H9 (cell line): ENCODE measurements at regions not wholly inside any gene's neighbourhood (a gene's known extent, or its start where the extent isn't known, plus 50 kb on each side); places are given as distances from the start of the nearest gene placed in this dataset.

Experiments used
- DNase-seq: peaks from one replicate; pipeline ENCODE4 v3.0.0-alpha.2; 2017
- H2AFZ ChIP-seq: one replicate; pipeline ENCODE4 v1.6.1; 2013; ENCODE audit warnings: mild to moderate bottlenecking, low read length, control low read depth, moderate library complexity
- H2AK5ac ChIP-seq: 2 replicates; pipeline ENCODE4 v1.6.1; 2013; ENCODE audit warnings: low read length, control low read depth, mixed read lengths; ENCODE audit not compliant: insufficient read length
- H2BK120ac ChIP-seq: one replicate; pipeline ENCODE4 v1.6.1; 2013; ENCODE audit warnings: low read depth, mild to moderate bottlenecking, low read length, control low read depth, inconsistent platforms; ENCODE audit not compliant: poor library complexity, severe bottlenecking
- H2BK12ac ChIP-seq: 2 replicates; pipeline ENCODE4 v1.6.1; 2013; ENCODE audit warnings: low read length, control low read depth, mixed read lengths, low read depth; ENCODE audit not compliant: insufficient read length
- H2BK15ac ChIP-seq: 2 replicates; pipeline ENCODE4 v1.6.1; 2013; ENCODE audit warnings: low read depth, low read length, control low read depth
- H2BK20ac ChIP-seq: one replicate; pipeline ENCODE4 v1.6.1; 2013; ENCODE audit warnings: low read depth, mild to moderate bottlenecking, low read length, control low read depth, inconsistent platforms; ENCODE audit not compliant: poor library complexity, severe bottlenecking
- H2BK5ac ChIP-seq: 2 replicates; pipeline ENCODE4 v1.6.1; 2013; ENCODE audit warnings: low read length, control low read depth, mixed read lengths; ENCODE audit not compliant: insufficient read length
- H3K14ac ChIP-seq: 2 replicates; pipeline ENCODE4 v1.6.1; 2013; ENCODE audit warnings: low read length, control low read depth; ENCODE audit not compliant: insufficient read depth
- H3K18ac ChIP-seq: 2 replicates; pipeline ENCODE4 v1.6.1; 2013; ENCODE audit warnings: low read depth, mild to moderate bottlenecking, mixed read lengths, low read length, control low read depth; ENCODE audit not compliant: insufficient read length
- H3K23ac ChIP-seq: 2 replicates; pipeline ENCODE4 v1.6.1; 2013; ENCODE audit warnings: low read length, control low read depth, mixed read lengths, low read depth; ENCODE audit not compliant: insufficient read length
- H3K23me2 ChIP-seq: 2 replicates; pipeline ENCODE4 v1.6.1; 2013; ENCODE audit warnings: low read depth, mild to moderate bottlenecking, mixed read lengths, low read length, control low read depth; ENCODE audit not compliant: insufficient read length, poor library complexity, severe bottlenecking
- H3K27ac ChIP-seq: 2 replicates; pipeline ENCODE4 v1.5.1; 2013; ENCODE audit warnings: low read length, control low read depth, mixed read lengths, low read depth; ENCODE audit not compliant: insufficient read length
- H3K27me3 ChIP-seq: 2 replicates; pipeline ENCODE4 v1.6.1; 2013; ENCODE audit warnings: low read length, control low read depth, inconsistent platforms; ENCODE audit not compliant: insufficient read depth
- H3K4ac ChIP-seq: 2 replicates; pipeline ENCODE4 v1.6.1; 2013; ENCODE audit warnings: low read depth, mild to moderate bottlenecking, control low read depth, inconsistent platforms, low read length, moderate library complexity
- H3K4me1 ChIP-seq: 2 replicates; pipeline ENCODE4 v1.6.1; 2013; ENCODE audit warnings: low read length, control low read depth, inconsistent platforms; ENCODE audit not compliant: insufficient read depth
- H3K4me2 ChIP-seq: 2 replicates; pipeline ENCODE4 v1.6.1; 2013; ENCODE audit warnings: low read length, control low read depth, mixed read lengths; ENCODE audit not compliant: insufficient read length, insufficient read depth
- H3K56ac ChIP-seq: 2 replicates; pipeline ENCODE4 v1.6.1; 2013; ENCODE audit warnings: low read depth, mild to moderate bottlenecking, mixed read lengths, low read length, control low read depth; ENCODE audit not compliant: insufficient read length
- H3K79me1 ChIP-seq: 2 replicates; pipeline ENCODE4 v1.6.1; 2013; ENCODE audit warnings: low read depth, mild to moderate bottlenecking, moderate library complexity, low read length, control low read depth, inconsistent platforms; ENCODE audit not compliant: insufficient read depth, poor library complexity, severe bottlenecking
- H3K79me2 ChIP-seq: 2 replicates; pipeline ENCODE4 v1.6.1; 2013; ENCODE audit warnings: low read length, control low read depth, inconsistent platforms; ENCODE audit not compliant: insufficient read depth
- H3K9ac ChIP-seq: 2 replicates; pipeline ENCODE4 v1.6.1; 2013; ENCODE audit warnings: low read length, control low read depth, mixed read lengths; ENCODE audit not compliant: insufficient read length; ENCODE audit errors: extremely low read depth
- H3K9me3 ChIP-seq: one replicate; pipeline ENCODE4 v1.6.1; 2013; ENCODE audit warnings: low read depth, low read length, inconsistent platforms; ENCODE audit not compliant: control insufficient read depth
- H3T11ph ChIP-seq: one replicate; pipeline ENCODE4 v1.6.1; 2013; ENCODE audit warnings: mild to moderate bottlenecking, low read length, control low read depth, inconsistent platforms
- H4K20me1 ChIP-seq: one replicate; pipeline ENCODE4 v1.6.1; 2013; ENCODE audit not compliant: control insufficient read depth, insufficient read length, insufficient read depth
- H4K5ac ChIP-seq: 2 replicates; pipeline ENCODE4 v1.6.1; 2013; ENCODE audit warnings: low read depth, mild to moderate bottlenecking, mixed read lengths, low read length, control low read depth; ENCODE audit not compliant: insufficient read length
- H4K8ac ChIP-seq: replicated peaks from 2 replicates; pipeline ENCODE4 v1.6.1; 2013; ENCODE audit warnings: low read length, control low read depth, mixed read lengths, low read depth; ENCODE audit not compliant: insufficient read length
- H4K91ac ChIP-seq: 2 replicates; pipeline ENCODE4 v1.6.1; 2013; ENCODE audit warnings: low read depth, mild to moderate bottlenecking, moderate library complexity, mixed read lengths, low read length, control low read depth; ENCODE audit not compliant: insufficient read length
- H3K27ac Mint-ChIP-seq, 3 experiments: 2 replicates in 2 of 3; 3 replicates in 1 of 3; pipeline ENCODE4 v1.8.0; 2020 to 2021; ENCODE audit warnings: mixed read lengths in 3 of 3, mild to moderate bottlenecking in 1 of 3, moderate library complexity in 1 of 3
- H3K27me3 Mint-ChIP-seq: 2 replicates; pipeline ENCODE4 v1.8.0; 2021; ENCODE audit warnings: low read depth, mild to moderate bottlenecking, moderate library complexity, mixed read lengths
- H3K36me3 Mint-ChIP-seq, 3 experiments: 2 replicates in 2 of 3; 3 replicates in 1 of 3; pipeline ENCODE4 v1.8.0; 2020 to 2021; ENCODE audit warnings: low read depth in 3 of 3, mixed read lengths in 3 of 3; ENCODE audit not compliant: insufficient read depth in 1 of 3
- H3K4me1 Mint-ChIP-seq, 2 experiments: 2 replicates each; pipeline ENCODE4 v1.8.0; 2020; ENCODE audit warnings: mixed read lengths in 2 of 2
- H3K4me3 Mint-ChIP-seq, 2 experiments: 2 replicates in 1 of 2; 3 replicates in 1 of 2; pipeline ENCODE4 v1.8.0; 2020 to 2021; ENCODE audit warnings: mild to moderate bottlenecking in 2 of 2, mixed read lengths in 2 of 2, moderate library complexity in 1 of 2
- H3K9me3 Mint-ChIP-seq, 2 experiments: 2 replicates in 1 of 2; 3 replicates in 1 of 2; pipeline ENCODE4 v1.8.0; 2020; ENCODE audit warnings: mild to moderate bottlenecking in 2 of 2, mixed read lengths in 2 of 2, moderate library complexity in 1 of 2
- CTCF ChIP-seq: fragments of 200-600 bp; sonication (generic); conservative IDR thresholded peaks from 3 replicates; pipeline ENCODE4 v1.8.0; 2021; ENCODE audit warnings: antibody characterized with exemption, mild to moderate bottlenecking

- H3K9ac ChIP-seq = no peak overlapping the region
- Mint-ChIP-seq H3K36me3 (no peaks in the 10 kb centered on the region), H3K4me1 (peaks cover 6% of the 10 kb centered on the region in 2 experiments), H3K27ac (no peak overlapping the region), H3K4me3 (no peak overlapping the region), H3K27me3 (no peaks in the 10 kb centered on the region), H3K9me3 (no peaks in the 10 kb centered on the region)
- no peak overlapping the region for H3K18ac ChIP-seq
- H3K56ac ChIP-seq = no peak overlapping the region
- no peak overlapping the region for H3K27ac ChIP-seq
- no peak for DNase-seq
- H2BK20ac ChIP-seq = no peak overlapping the region
- no peaks in the 10 kb centered on the region for H3K23me2 ChIP-seq
- H4K20me1 ChIP-seq = no peaks in the 10 kb centered on the region
- no peaks in the 10 kb centered on the region for H3K9me3 ChIP-seq
- no peaks in the 10 kb centered on the region; the same call in 1 of the 2 replicates for H3K4me1 ChIP-seq
- no peak overlapping the region for H4K91ac ChIP-seq
- no peak overlapping the region for H2BK15ac ChIP-seq
- no peak overlapping the region for H3K23ac ChIP-seq
- H3K4ac ChIP-seq = no peak overlapping the region
- no peaks in the 10 kb centered on the region for H3K79me1 ChIP-seq
- H4K8ac ChIP-seq = no peak overlapping the region
- no peak overlapping the region for H4K5ac ChIP-seq
- H2BK12ac ChIP-seq = no peak overlapping the region
- no peak overlapping the region for H3T11ph ChIP-seq
- H2AFZ ChIP-seq = no peak overlapping the region
- H2AK5ac ChIP-seq = no peak overlapping the region
- no peak for TF ChIP-seq CTCF
- H3K79me2 ChIP-seq = no peaks in the 10 kb centered on the region
- no peak overlapping the region for H3K14ac ChIP-seq
- no peak overlapping the region for H2BK120ac ChIP-seq
- H3K4me2 ChIP-seq = no peak overlapping the region
- no peaks in the 10 kb centered on the region for H3K27me3 ChIP-seq
- no peak overlapping the region for H2BK5ac ChIP-seq
Observed at GRCh38 chr4:155079871-155080270, 128.6 kb upstream of the NPY2R start.
